NOMO-1 treated with dmso at 0.1 percent for 144 hours (cell line): ENCODE measurements at regions not wholly inside any gene's neighbourhood (a gene's known extent, or its start where the extent isn't known, plus 50 kb on each side); places are given as distances from the start of the nearest gene placed in this dataset.
"Not testable (repeated sequence)": the region's sequence is repeated elsewhere in the genome, so short reads cannot be mapped to it uniquely, and the experiment has no call there.

ENCODE experiments used
- DNase-seq: peaks from one replicate; lab custom pipeline; 2025; ENCODE audit not compliant: unreplicated experiment; lab: John Stamatoyannopoulos, UW

DNA sequence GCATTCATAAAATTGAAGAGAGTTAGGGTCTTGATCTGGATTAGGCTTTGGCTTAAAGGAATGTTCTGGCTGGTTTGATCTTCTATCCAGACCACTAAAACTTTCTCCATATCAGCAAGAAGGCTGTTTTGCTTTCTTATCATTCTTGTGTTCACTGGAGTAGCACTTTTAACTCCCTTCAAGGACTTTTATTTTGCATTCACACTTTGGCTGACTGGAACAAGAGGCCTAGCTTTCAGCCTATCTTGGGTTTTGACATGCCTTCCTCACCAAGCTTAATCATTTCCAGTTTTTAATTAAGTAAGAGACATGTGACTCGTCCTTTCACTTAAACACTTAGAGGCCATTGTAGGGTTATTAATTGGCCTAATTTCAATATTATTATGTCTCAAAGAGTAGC lies 190.3 kb downstream of the RAB11FIP2 start:
- not testable (repeated sequence) for DNase-seq

DNA sequence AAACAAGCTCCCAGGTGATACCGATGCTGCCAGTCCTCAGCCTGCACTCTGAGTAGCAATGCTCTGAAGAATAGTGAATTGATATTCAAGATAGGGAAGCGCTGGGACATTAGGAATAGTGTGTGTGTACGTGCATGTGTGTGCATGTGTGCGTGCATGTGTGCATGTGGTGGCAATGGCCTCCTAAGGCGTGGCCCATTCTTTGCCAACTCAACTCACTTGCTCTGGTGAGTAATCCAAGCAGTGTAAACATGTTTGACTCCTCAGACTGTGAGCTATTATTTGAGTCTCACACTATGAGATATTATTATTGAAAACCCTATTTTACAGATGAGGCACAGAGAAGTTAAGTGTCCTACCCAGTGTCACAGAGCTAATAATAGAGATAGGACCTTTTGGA lies 186.6 kb downstream of the RAB11FIP2 start:
- DNase-seq: no peak

DNA sequence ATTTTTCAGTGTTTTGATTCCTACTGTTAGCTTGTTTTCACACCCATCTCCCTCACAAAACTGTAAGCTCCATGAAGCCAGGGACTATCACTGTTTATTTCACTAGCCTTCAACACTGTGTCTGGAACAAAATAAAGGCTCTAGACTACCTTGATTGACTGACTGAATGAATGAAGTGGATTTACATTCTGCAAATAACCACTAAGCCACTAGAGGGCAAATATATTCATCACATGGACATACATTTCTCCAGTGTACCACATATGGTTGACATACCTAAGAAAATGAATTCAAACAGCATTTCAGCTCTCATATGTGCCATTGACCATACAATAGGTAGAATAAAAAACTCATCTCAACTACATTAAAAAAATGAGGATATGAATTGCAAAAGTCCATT lies 185.9 kb downstream of the RAB11FIP2 start:
- no peak for DNase-seq

DNA sequence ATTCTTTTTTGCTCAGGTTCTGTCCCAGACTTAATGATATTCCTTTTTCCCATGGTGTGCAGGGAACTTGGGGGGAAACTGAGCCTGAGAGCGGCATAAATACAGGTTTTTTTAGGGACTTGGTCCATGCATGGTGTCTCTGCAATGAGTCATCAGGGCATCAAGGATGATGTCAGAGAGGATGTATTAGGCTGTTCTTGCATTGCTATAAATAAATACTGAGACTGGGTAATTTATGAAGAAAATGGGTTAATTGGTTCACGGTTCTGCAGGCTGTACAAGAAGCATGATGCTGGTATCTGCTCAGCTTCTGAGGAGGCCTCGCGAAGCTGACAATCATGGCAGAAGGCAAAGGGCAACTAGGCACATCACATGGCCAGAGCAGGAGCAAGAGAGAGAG lies 185.4 kb downstream of the RAB11FIP2 start:
- no peak for DNase-seq

DNA sequence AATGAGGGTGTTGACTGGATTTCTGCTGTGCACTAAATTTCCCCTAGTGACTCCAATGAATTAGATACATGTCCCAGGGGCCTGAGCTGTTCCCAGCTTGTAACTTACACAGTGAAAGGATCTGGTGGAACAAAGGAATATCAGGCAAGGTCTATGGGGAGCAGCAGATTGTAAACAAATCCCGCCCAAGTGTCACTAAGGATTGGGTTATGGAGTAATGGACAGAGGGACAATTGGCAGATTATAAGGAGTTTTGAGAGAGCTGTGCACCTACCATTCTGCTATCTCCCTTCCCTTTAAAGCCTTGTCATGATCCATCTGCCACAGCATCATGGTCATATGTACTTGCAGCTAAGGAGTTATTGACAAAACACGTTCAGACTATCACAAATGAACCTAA lies 183.0 kb downstream of the RAB11FIP2 start:
- no peak for DNase-seq

DNA sequence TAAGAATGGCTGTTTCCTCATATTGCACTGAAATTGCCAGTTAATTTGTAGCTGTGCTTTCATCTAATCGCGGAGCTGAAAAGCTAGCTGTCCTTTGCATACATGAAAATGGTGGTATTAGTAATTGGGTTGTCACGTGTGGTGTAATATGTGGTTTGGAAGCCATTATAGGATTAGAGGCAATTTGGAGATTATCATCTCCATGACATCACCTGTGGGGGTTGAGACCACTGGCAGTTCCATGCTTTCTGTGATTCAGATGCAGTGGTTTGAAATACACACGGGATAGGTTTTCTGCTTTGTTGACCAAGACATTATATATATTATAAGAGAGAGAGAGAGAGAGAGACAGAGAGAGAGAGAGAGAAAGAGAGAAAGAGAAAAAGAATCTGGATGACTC lies 180.8 kb downstream of the RAB11FIP2 start:
- DNase-seq: no peak

DNA sequence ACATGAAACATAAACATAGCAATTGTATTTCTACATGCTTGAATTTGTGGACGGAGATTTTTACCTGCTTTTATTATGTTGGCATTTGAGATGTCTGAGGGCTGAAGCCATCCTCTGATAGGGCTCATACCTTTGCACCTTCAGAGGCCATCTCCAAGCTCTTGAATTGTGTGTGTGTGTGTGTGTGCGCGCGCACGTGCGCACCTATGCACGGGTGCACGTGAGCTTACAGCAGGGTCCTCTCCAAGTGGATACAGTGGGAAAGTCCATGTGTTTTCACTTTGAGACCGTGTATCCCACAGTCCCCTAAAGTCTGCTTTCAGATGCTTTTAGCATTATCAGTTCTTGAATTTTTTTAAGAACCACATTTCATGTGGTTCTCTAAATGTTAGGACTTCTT lies 178.6 kb downstream of the RAB11FIP2 start:
- DNase-seq: no peak

DNA sequence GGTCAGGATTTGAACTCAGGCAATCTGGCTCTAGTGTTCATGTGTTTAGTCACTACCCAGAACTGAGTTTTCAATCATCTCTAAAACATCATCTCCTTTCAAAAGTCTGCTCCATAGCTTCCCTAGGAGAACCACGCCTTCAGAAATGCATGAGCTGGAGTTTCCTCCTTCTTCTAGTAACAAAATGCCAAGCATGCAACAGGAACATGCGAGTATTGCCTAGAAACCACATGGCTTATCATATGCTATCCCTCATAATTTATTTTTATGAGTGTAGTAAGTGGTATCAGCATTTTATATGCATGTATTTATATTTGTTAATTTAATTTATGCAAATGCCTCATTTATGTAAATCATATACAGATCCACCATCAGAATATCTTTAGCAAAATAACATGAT lies 170.9 kb downstream of the RAB11FIP2 start:
- DNase-seq: no peak

DNA sequence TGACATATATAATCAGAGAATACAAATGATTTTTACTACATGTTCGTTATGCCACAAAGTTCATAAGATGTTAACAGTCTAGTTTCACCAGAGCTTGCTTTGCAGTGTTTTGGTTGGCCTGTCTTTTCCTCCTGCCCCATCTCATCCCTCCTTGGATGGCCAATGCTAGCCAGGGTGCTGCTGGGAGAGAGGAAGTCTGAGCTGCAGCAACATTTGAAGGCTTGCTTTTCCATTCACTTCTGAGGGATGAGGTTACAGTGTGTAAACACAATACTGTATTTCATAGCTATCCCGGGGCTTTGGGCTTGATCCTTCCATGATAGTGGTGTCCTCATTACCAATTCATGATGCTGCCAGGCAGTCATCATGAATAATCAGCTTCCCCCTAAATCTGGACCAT lies 170.5 kb downstream of the RAB11FIP2 start:
- no peak for DNase-seq

DNA sequence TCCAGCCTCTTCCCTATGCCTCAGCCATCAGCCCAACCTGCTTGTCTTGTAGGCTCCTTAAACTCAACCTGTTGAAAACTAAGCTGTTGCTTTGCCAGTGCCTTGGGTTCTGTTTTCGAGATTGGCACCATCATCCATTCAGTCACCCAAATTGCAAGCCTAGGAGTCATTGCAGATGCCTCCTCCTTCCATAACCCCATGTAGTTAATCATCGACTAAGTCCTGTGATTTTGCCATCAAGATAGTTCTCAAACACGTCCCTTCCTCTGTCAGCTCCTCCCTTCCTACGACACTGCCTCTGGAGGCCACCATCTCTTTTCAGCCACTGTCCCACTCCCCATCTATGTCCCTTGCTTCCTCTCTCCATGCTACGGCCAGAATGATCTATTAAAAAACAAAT lies 168.1 kb downstream of the RAB11FIP2 start:
- DNase-seq: no peak

DNA sequence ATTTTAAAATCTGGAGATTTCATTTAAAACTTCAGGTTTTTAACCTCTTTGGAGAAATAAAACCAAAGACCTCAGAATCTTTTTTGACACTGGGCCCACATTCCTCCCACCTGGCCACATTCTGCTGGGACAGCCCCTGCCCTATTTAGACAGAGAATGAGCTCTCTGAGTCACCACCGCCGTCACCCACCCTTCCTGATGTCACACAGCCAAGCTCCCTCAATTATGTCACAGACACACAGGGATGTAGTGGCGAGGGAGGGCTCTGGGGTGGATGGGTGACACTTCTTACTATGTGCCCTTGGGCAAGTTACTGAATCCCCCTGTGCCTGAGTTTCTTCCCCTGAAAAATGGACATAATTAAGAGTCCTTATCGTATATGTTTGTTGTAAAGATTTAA lies 162.6 kb downstream of the RAB11FIP2 start:
- DNase-seq: no peak

DNA sequence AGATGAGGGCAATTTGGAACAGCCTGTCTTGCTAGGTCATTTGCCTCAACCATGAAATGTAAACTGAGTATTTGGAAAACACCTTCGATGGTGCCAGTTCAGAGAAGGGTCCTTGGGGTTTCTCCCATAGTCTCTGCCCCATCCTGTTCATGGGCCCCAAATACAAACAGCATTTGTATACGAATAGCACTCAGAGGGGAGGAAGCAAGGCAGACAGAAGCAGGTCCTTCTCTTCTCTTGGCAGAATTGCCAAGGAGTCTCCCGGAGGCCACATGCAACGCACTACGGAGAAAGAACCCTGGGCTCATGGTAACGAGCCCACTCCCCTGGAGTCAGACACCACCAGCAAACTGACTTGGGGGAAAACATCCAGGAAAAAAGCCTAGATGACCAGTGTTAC lies 162.1 kb downstream of the RAB11FIP2 start:
- DNase-seq: no peak

DNA sequence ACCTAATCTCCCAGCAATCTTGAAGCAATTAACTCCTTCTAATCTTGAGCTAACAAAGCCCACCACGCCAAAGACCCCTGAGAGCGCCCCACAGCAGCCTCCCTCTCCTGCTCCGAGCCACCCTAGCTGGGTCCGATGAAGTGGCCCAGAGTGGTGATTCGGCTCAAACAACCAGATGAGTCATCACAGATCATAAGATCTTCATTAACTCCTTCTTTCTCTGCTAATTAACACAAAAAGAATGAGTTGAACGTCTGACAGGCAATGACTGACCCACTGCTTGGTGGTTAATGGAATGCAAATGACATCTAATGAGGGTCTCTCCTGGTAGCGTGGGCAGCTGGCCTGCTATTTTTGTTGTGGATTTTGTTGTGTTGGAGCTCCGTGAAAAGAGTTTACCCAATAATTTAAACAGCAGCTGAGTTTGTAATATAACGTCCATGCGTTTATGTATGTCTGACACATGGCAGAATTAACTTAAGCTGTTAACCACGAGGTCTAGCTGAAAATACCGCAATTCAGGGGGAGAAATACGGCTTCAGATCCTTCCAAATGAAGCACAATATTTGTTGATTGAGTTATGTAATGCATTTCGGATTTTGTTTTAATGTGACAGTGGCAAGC lies 161.4 kb downstream of the RAB11FIP2 start:
- DNase-seq: no peak

DNA sequence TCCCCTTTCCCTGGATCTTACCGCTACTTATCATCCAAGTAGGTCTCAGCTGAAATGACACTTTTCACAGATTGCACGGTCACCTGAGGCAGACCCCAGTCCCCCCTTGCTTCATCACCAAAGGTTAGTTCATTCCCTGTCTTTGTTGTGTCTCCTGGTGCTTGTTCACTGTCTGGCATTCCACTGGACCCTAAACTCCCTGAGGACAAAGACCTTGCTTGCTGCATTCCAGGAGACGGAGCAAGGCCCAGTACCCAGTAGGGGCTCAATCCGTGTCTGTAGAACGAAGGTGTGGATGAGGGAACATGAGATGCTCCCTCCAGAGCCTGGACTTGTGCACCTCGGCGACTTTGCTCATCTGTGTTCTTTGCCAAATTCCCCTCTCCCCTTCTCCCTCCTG lies 160.0 kb downstream of the RAB11FIP2 start:
- DNase-seq: no peak

DNA sequence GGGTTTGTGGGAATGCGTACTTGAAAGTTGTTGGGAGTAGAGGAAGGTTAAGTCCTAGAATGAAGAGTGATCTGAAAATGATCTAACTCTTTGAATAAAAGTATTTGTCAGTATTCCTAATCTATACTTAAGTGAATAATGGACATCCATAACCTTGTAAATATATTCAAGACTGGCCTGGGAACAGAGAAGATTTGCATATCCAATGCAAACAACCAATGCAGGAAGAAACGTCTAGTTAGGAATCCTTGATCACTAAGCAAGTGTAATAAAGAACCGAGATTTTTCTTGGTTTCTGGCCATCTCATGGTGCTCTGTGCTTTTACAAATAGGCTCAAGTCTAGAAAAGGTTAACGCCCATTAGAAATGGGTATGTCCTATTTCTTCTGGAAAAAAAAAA lies 157.1 kb downstream of the RAB11FIP2 start:
- no peak for DNase-seq

DNA sequence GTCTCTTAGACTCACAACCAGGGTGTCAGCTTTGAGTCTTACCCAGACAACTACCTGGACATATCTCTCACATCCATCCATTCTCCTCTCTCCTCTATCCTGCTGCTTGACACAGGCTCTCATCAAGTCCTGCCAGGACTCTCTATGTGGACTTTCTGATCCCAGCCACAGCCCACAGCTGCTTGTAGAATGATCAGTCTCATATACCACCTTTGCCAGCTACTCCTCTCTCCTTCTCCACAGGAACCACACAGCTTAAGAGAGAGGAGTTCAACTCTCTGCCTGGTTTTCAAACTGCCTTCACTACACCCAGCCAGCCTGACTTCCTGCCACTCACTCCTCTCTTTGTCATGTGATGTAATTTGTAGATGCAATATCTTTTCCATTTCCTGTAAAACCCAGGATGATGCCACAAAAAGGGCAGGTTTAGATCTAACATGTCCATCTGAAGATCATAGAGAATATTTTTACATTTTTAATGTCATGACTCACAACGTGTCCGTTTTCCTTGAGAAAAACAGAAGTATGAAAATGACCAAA lies 154.0 kb downstream of the RAB11FIP2 start:
- DNase-seq: no peak

DNA sequence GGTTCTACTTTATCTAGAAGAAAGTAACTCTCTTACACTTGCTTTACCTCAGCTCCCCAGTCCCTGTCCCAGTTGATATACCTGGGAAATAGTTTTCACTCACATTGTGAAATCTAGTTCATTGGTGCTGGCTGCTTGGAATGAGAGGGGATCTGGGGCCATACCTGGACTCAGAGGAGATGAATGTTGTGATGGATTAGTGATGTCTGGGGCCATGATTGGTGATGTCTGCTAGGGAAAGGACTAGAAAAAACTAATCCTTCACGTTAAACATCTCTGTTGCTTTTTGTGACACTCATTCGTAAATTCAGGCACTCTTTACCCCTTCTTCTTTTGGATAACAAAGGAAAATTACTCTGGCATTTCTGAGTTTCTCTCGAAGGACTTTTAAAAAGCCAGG lies 152.4 kb downstream of the RAB11FIP2 start:
- no peak for DNase-seq

DNA sequence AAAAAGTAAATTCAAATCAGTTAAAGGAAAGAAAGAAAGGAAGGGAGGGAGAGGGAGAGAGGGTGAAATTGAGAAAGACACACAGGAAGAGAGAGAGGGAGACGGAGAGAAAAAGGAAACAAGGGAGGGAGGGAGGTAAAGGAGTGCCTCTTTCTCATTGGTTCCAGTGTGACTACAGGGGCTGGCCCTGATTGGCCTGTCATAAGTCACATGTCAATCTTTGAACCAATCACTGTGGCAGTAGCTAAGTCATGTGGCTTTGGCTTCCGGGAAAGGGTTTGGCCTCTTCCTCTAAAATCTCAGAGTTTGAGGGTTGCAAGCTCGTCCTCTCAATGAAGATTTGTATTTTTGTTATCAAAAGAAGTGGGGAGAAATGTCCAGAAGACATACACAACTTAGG lies 150.2 kb downstream of the RAB11FIP2 start:
- no peak for DNase-seq

DNA sequence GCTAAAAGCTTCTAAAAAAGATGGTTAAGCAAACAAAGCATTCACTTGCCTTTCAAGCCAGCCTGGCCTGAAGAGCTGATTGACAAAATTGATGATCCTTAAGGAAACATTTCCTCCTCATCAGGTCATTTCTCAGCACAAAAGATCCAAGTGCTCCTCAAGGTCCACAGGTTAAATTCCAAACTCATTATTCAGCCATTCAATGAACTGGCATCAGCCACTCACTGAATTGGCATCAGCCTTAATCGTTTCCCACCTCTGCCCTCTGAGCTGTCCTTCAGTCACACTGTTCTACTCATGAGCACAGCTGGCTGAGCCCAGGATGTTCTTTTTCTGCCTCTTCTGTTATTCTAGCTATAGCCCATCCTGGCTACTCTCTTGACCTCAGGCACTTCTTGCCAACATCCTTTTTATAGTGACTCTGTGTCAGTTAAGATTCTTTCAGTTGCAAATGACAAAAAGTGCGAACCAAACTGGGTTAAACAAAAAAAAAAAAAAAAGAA lies 147.5 kb downstream of the RAB11FIP2 start:
- no peak for DNase-seq

DNA sequence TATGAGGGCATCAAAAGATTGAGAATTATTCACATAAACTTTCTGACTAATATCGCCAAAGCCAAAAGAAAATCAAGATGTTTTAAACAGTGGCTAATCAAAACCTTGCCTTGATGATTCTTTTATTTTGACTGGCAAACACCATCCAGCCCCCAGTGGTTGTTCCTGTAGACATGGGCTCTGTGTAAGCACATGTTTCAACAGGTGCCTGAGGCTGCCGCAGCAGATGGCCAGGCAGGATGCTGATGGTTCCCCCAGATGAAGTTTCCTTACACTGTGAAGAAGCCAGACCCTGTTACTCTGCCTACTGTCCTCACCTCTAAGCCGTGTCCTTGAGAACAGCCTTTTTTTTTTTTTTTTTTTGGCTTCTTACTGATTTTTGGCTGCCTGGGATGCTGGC lies 146.5 kb downstream of the RAB11FIP2 start:
- DNase-seq: no peak

DNA sequence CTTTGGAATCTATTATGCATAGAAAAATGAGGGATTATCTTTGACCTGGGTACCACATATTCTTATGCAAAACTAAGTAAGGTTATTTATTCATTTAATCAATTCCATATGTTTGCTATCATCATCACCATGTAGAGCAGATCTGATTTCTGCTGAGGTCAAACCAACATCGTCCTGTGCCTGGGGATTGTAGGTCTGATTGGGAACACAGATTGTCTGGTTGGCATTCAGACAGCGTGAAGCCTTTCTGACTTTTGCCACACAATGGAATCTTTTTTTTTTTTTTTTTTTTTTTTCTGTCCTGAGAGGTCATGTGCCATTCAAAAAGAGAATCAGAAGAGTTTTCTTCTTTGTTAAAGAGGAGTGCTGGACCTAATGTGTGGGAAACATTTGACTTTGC lies 142.9 kb downstream of the RAB11FIP2 start:
- DNase-seq: no peak

DNA sequence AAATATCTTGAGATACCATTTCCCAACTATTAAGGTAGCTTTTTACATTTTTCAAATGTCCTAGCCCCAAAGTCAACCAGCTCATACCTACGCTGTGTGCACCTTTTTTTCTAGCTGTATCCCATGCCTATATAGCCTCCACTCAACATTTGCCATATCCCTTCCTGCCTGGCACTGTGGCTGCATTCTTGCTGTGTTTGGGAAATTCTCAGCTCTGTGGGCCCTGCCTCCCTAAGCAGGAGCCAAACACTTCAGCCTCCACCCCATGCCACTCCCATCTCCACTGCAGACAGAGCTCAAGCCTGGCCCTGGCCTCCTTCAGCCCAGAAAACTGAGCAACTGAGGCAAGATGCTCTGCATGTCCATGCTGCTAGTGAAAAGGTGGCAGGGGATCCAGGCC lies 141.3 kb downstream of the RAB11FIP2 start:
- no peak for DNase-seq

DNA sequence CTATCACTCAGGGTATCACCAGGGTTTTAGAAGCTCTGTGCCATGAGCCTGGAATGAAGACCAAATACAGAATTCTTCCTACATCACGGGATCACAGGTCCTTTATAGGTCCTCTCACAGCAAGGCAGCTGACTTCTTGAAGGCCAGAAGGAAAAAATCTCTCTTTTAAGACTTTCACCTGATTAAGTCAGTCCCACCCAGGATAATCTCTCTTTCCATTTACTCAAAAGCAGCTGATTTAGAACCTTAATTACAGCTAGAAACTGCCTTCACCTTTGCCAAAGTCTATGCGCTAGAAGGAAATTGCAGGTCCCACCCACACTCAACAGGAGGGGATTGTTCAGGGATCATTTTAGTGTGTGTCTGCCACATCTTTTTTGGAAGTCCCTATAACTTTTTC lies 135.1 kb downstream of the RAB11FIP2 start:
- no peak for DNase-seq
